ENCODE measurements at regions not wholly inside any gene's neighbourhood (a gene's known extent, or its start where the extent isn't known, plus 50 kb on each side); places are given as distances from the start of the nearest gene placed in this dataset.

DNA sequence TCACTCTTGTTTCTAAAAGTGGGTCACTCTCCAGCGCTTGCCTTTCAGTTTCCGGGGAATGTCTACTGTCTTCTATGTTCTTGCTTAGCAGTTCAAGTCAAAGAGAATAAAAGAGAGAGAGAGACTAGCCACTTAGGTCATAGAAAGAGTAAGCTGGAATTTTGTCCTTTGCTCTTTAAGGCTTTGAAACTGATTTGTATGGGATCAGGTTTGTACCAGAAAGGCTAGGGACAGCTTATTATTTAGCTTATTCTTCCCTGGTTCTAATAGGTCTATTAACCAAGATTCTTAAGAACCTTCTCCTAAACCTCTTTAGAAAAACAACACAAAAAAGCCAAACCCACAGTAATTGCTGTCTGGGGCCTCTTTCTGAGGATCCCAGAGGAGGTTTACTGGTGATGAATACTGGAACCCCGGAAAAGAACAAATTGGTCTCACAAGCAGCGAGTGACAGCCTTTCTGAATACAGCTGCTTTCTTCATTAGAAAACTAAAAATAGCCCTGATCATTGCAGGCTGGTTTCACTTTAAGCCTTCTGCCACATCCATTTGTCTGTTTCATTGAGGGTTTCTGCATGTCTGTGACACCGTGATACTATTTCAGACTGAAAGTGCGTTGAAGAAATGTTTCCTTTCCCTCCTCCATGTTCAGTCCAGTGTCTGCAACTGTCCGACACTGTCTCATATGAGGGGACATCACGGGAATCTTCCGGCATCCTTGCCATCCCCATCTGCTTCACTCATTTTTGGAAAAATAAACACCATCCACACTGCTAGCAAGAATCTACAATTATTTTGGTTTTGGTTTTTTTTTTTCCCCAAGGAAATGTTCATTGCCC lies 75.1 kb upstream of the ATXN1 start:
- WGBS (ENCODE audit: low lambda C conversion rate) = 94% methylated on average over 9 of the region's 9 CpGs
- TF ChIP-seq, protein P1, sequence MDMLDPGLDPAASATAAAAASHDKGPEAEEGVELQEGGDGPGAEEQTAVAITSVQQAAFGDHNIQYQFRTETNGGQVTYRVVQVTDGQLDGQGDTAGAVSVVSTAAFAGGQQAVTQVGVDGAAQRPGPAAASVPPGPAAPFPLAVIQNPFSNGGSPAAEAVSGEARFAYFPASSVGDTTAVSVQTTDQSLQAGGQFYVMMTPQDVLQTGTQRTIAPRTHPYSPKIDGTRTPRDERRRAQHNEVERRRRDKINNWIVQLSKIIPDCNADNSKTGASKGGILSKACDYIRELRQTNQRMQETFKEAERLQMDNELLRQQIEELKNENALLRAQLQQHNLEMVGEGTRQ (IDR thresholded peaks at IDR 0.05; ENCODE audit: borderline replicate concordance, low read depth, low read length) = no peak
- no peak for TF ChIP-seq FOXJ3 (CRISPR knock-in tag; IDR thresholded peaks at IDR 0.05)
- Histone ChIP-seq H2AFZ (ENCODE audit: low read depth) (peak overlapping the region; percentile 48; the same call in 1 of the 2 replicates), H4K20me1 (ENCODE audit: insufficient read depth) (no peaks in the 10 kb centered on the region), H3K9me2 (no peaks in the 10 kb centered on the region), H3K4me2 (no peak overlapping the region), H3K9me3 (no peaks in the 10 kb centered on the region), H3K27me3 (ENCODE audit: insufficient read depth) (no peaks in the 10 kb centered on the region), H3K4me1 (ENCODE audit: control insufficient read depth in 1 of 2, insufficient read depth in 2 of 2, low read depth in 1 of 2, low read length in 1 of 2) (peaks cover 3 to 6% of the 10 kb centered on the region in 2 experiments; a peak in 2 of 4 replicates), H3K9ac (no peak overlapping the region), H3K79me2 (ENCODE audit: insufficient read depth) (no peaks in the 10 kb centered on the region), H3F3A (replicated peaks; ENCODE audit: insufficient read depth) (no peaks in the 10 kb centered on the region), H3K36me3 (replicated peaks in 1 of 2; ENCODE audit: control insufficient read depth in 1 of 2, insufficient read depth in 2 of 2, low read length in 1 of 2) (no peaks in the 10 kb centered on the region), H3K4me3 (ENCODE audit: low read depth in 2 of 2, low read length in 1 of 2) (no peak overlapping the region), H3K27ac (ENCODE audit: low read depth in 2 of 2, low read length in 1 of 2) (no peak overlapping the region)
- DNase-seq = no peak
- POLR2A ChIA-PET = no interaction called here
- CTCF ChIA-PET = interaction anchor here (1.5 kb wide), 1 partner anchor 73 kb away, joined by 5 read pairs; no protein-coding TSS in a partner anchor

DNA sequence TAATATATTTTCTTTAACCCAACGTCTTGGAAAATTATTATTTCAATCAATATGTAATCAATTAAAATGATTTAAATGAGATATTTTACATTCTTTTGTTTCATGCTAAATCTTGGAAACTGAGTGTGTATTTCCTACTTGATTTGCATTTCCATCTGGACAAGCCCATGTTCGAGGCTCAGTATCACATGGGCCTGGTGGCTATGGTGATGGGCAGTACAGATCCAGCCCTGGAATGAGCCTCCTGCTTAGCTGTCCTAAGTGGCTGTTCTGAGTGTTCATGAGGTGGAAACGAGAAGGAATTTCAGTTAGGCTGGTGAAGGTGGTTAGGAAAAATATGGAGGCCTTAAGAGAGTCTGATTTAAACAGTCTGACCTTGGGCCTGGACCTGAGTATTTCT lies 73.0 kb upstream of the ATXN1 start:
- Histone ChIP-seq H3F3A (replicated peaks; ENCODE audit: insufficient read depth) (no peaks in the 10 kb centered on the region), H3K36me3 (replicated peaks in 1 of 2; ENCODE audit: control insufficient read depth in 1 of 2, insufficient read depth in 2 of 2, low read length in 1 of 2) (no peaks in the 10 kb centered on the region), H3K9me2 (no peaks in the 10 kb centered on the region), H3K9ac (no peak overlapping the region), H3K4me1 (ENCODE audit: control insufficient read depth in 1 of 2, insufficient read depth in 2 of 2, low read depth in 1 of 2, low read length in 1 of 2) (peaks cover 0 to 3% of the 10 kb centered on the region in 2 experiments; a peak in 1 of 4 replicates), H3K4me2 (no peak overlapping the region), H4K20me1 (ENCODE audit: insufficient read depth) (no peaks in the 10 kb centered on the region), H3K9me3 (no peaks in the 10 kb centered on the region), H3K4me3 (ENCODE audit: low read depth in 2 of 2, low read length in 1 of 2) (no peak overlapping the region), H3K79me2 (ENCODE audit: insufficient read depth) (no peaks in the 10 kb centered on the region), H3K27me3 (ENCODE audit: insufficient read depth) (no peaks in the 10 kb centered on the region), H2AFZ (ENCODE audit: low read depth) (no peak overlapping the region), H3K27ac (ENCODE audit: low read depth in 2 of 2, low read length in 1 of 2) (no peak overlapping the region)
- no peak for TF ChIP-seq RAD21 (IDR thresholded peaks at IDR 0.05; ENCODE audit: low read length)
- TF ChIP-seq EZH2phosphoT487 (IDR thresholded peaks at IDR 0.05; ENCODE audit: borderline replicate concordance, low read depth) = no peak
- no peak for TF ChIP-seq YY1 (IDR thresholded peaks at IDR 0.05; ENCODE audit: low read depth)
- no peak for TF ChIP-seq RCOR1 (IDR thresholded peaks at IDR 0.05; ENCODE audit: low read length)
- TF ChIP-seq, protein P2, sequence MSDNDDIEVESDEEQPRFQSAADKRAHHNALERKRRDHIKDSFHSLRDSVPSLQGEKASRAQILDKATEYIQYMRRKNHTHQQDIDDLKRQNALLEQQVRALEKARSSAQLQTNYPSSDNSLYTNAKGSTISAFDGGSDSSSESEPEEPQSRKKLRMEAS (IDR thresholded peaks at IDR 0.05; ENCODE audit: low read depth) = no peak
- no peak for TF ChIP-seq POLR2AphosphoS5 (IDR thresholded peaks at IDR 0.05; ENCODE audit: low read depth, low read length)
- no peak for TF ChIP-seq RFX5 (IDR thresholded peaks at IDR 0.05; ENCODE audit: low read length)
- no peak for TF ChIP-seq TAF1 (IDR thresholded peaks at IDR 0.05; ENCODE audit: borderline replicate concordance, low read depth, low read length)
- TF ChIP-seq, protein P3, sequence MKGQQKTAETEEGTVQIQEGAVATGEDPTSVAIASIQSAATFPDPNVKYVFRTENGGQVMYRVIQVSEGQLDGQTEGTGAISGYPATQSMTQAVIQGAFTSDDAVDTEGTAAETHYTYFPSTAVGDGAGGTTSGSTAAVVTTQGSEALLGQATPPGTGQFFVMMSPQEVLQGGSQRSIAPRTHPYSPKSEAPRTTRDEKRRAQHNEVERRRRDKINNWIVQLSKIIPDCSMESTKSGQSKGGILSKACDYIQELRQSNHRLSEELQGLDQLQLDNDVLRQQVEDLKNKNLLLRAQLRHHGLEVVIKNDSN (IDR thresholded peaks at IDR 0.05; ENCODE audit: borderline replicate concordance, low read depth) = no peak
- TF ChIP-seq SIN3A (IDR thresholded peaks at IDR 0.05; ENCODE audit: borderline replicate concordance, low read depth, low read length) = no peak
- TF ChIP-seq TCF12 (IDR thresholded peaks at IDR 0.05) = no peak
- TF ChIP-seq FOXJ3 (CRISPR knock-in tag; IDR thresholded peaks at IDR 0.05) = no peak
- TF ChIP-seq NFIC (IDR thresholded peaks at IDR 0.05; ENCODE audit: borderline replicate concordance) = no peak
- no peak for TF ChIP-seq MXI1 (IDR thresholded peaks at IDR 0.05; ENCODE audit: low read depth, low read length)
- no peak for TF ChIP-seq FOSL2 (IDR thresholded peaks at IDR 0.05; ENCODE audit: borderline replicate concordance, low read depth)
- no peak for TF ChIP-seq GABPA (IDR thresholded peaks at IDR 0.05; ENCODE audit: low read depth)
- TF ChIP-seq, protein P4, sequence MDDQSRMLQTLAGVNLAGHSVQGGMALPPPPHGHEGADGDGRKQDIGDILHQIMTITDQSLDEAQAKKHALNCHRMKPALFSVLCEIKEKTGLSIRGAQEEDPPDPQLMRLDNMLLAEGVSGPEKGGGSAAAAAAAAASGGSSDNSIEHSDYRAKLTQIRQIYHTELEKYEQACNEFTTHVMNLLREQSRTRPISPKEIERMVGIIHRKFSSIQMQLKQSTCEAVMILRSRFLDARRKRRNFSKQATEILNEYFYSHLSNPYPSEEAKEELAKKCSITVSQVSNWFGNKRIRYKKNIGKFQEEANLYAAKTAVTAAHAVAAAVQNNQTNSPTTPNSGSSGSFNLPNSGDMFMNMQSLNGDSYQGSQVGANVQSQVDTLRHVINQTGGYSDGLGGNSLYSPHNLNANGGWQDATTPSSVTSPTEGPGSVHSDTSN (IDR thresholded peaks at IDR 0.05) = no peak
- WGBS (ENCODE audit: low lambda C conversion rate) = 70% methylated on average over 3 of the region's 3 CpGs
- no peak for DNase-seq
- ChIA-PET CTCF (no interaction called here), POLR2A (no interaction called here)
